ENCODE measurements at regions not wholly inside any gene's neighbourhood (a gene's known extent, or its start where the extent isn't known, plus 50 kb on each side); places are given as distances from the start of the nearest gene placed in this dataset.

DNA sequence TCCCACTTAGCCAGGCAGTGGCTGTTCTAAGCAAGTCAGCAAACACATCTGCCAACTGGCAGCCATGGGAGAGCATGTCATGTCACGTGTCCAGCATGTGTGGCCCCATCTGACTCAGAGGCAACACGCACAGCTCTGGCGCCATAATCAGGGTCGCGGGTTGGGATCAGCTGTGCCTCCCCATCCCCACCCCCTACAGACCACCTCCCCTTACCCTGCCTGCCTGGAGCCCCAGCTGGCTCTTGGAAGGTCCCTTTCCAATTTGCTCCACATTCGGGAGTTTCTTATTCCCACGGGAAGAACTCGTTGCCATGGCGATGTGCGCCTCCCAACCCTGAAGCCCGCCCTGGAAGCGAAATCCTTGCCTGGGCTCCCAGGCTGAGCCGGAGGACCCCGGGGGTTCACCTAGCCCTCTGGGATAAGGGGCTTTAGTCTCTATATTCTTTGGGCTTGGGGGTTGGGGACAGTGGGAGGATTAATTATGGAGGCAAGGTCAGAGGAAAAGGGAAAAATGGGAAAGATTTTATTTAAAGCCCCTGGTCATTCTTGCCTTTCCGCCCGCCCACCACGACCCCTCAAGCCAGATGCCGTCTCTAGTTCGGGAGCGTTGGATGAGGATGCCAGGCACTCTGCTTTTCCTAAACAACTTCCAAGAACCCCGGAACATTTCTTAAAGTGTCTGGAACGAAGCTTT lies 283.7 kb downstream of the ZEB1 start:
- POLR2A ChIA-PET: no interaction called here

DNA sequence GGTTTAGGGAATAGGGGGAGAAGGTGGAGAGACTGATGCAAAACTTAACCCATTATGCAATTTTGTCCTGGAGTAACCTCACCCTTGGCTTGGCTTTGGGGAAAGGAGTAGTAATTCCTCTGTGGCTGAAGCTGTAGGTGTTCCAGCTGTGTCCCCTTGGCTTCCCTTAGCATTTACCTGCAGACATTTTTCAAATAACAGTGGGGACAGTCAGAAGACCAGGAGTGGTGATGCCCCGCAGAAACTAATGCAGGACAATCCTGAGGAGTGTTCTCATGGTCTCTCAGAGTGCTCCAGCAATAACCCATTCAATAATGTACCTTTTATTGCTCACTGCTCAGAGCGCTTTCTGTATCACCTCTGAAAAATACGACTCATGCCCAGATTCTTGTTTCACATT lies 282.1 kb downstream of the ZEB1 start:
- ChIA-PET POLR2A (no interaction called here), CTCF (no interaction called here)
- DNase-seq (ENCODE audit: low read depth, low spot score): no peak
- H3K9me3 ChIP-seq (ENCODE audit: control insufficient read depth, insufficient read depth, low read length): no peaks in the 10 kb centered on the region; the same call in 1 of the 2 replicates
- no peak overlapping the region for H3K27ac ChIP-seq (ENCODE audit: low read depth, low read length)
- TF ChIP-seq, protein P1, sequence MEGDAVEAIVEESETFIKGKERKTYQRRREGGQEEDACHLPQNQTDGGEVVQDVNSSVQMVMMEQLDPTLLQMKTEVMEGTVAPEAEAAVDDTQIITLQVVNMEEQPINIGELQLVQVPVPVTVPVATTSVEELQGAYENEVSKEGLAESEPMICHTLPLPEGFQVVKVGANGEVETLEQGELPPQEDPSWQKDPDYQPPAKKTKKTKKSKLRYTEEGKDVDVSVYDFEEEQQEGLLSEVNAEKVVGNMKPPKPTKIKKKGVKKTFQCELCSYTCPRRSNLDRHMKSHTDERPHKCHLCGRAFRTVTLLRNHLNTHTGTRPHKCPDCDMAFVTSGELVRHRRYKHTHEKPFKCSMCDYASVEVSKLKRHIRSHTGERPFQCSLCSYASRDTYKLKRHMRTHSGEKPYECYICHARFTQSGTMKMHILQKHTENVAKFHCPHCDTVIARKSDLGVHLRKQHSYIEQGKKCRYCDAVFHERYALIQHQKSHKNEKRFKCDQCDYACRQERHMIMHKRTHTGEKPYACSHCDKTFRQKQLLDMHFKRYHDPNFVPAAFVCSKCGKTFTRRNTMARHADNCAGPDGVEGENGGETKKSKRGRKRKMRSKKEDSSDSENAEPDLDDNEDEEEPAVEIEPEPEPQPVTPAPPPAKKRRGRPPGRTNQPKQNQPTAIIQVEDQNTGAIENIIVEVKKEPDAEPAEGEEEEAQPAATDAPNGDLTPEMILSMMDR (IDR thresholded peaks at IDR 0.05; ENCODE audit: low read depth, low read length): no peak
- no peaks in the 10 kb centered on the region for H3K27me3 ChIP-seq (ENCODE audit: control insufficient read depth, insufficient read depth, low read length)
- no peak overlapping the region for H3K4me3 ChIP-seq (ENCODE audit: low read depth, low read length)

More for the DNA sequence above, 283.7 kb downstream of the ZEB1 start:
- CTCF ChIA-PET: interaction anchor here (0.6 kb wide), 1 partner anchor 834 kb away, joined by 4 read pairs; no protein-coding TSS in a partner anchor
- H3K27ac ChIP-seq (ENCODE audit: low read depth, low read length): peak overlapping the region; percentile 47
- H3K9me3 ChIP-seq (ENCODE audit: control insufficient read depth, insufficient read depth, low read length): no peaks in the 10 kb centered on the region; the same call in 1 of the 2 replicates
- no peak for DNase-seq (ENCODE audit: low read depth, low spot score)
- H3K4me3 ChIP-seq (ENCODE audit: low read depth, low read length): peak overlapping the region; percentile 72
- no peaks in the 10 kb centered on the region for H3K27me3 ChIP-seq (ENCODE audit: control insufficient read depth, insufficient read depth, low read length)
- TF ChIP-seq, protein P1 (IDR thresholded peaks at IDR 0.05; ENCODE audit: low read depth, low read length): no peak

DNA sequence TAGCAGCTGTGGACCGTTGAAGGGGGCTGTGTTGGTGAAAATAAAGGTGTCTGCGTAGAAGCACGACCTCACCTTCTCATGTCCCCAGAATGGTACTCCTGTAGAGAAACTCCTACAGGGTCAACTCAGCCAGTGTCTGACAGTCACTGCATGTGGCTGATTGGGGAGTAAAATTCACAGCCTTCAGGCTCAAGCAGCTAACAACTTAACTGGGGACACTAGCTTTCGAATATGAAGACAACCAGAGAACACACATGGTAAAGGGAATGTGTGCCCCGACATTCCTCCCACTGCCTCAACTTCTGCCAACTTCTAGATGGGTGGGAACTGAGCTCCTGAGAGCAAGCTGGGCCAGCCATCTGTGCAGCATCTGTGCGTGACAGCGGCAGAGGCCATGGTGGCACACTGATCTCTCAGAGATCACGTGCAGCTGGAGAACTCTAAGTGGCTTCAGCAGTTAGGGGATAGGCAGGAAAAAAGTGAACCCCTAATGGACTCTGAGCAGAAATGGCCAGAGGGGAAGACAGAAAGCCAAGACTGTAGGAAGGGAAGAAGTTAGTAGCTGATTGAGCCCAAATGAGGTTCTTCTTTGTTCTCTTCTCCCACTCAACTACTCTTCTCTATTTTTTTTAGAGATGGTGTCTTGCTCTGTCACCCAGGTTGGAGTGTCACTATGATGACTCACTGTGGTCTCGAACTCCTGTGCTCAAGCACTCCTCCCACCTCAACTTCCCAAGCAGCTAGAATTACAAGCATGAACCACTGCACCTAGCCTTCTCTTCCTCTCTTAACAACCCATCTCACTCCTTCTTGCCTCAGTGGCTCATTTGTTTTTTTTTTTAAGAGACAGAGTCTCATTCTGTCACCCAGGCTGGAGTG lies 280.8 kb downstream of the ZEB1 start:
- ChIA-PET POLR2A (no interaction called here), CTCF (no interaction called here)
- no peaks in the 10 kb centered on the region for H3K27me3 ChIP-seq (ENCODE audit: control insufficient read depth, insufficient read depth, low read length)
- no peak overlapping the region for H3K4me3 ChIP-seq (ENCODE audit: low read depth, low read length)
- no peaks in the 10 kb centered on the region; the same call in 1 of the 2 replicates for H3K9me3 ChIP-seq (ENCODE audit: control insufficient read depth, insufficient read depth, low read length)
- no peak for DNase-seq (ENCODE audit: low read depth, low spot score)
- no peak overlapping the region for H3K27ac ChIP-seq (ENCODE audit: low read depth, low read length)
- TF ChIP-seq, protein P1 (IDR thresholded peaks at IDR 0.05; ENCODE audit: low read depth, low read length): no peak

DNA sequence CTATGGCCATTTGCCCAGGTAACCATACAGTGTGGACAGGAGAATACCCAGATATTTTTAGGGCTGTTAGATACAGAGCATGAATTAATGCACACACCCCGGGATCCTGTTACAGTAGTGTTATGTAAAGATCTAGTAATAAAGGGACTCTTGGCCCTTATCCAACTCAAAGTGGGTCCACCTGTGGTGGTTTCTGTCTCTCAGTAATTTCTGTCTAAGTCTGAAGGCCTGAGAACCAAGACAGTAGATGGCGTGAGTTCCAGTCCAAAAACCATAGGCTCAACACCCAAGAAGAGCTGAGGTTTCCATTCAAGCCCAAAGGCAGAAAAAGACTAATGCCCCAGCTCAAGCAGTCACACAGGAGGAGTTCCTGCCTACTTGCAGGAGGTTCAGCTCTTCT lies 277.7 kb downstream of the ZEB1 start:
- DNase-seq (ENCODE audit: low read depth, low spot score): no peak
- POLR2A ChIA-PET: no interaction called here
- Histone ChIP-seq H3K9me3 (ENCODE audit: control insufficient read depth, insufficient read depth, low read length) (no peaks in the 10 kb centered on the region), H3K4me3 (ENCODE audit: low read depth, low read length) (no peak overlapping the region), H3K27me3 (ENCODE audit: control insufficient read depth, insufficient read depth, low read length) (no peaks in the 10 kb centered on the region), H3K27ac (ENCODE audit: low read depth, low read length) (no peak overlapping the region)
- CTCF ChIA-PET: interaction anchor here (0.6 kb wide), 1 partner anchor 191 kb away, joined by 3 read pairs; no protein-coding TSS in a partner anchor
- TF ChIP-seq, protein P1 (IDR thresholded peaks at IDR 0.05; ENCODE audit: low read depth, low read length): no peak

DNA sequence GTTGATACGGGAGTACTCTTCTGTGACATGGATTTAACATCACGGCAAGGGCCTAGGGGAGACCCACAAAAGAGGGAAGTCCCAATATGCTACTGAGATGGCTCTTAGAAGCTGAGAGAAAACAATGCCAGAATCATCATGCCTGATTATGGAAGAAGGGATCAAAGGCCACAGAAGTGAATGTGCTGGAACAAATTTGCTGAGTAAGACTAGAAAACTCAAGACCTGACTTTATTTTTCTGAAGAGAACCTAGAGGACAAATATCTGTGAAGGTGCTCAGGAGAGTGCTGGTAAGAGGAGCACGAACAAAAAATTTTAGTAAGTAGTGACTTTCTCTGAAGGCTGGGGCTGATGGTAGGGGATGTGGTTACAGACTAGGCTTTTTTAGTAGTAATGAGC lies 277.0 kb downstream of the ZEB1 start:
- TF ChIP-seq, protein P1 (IDR thresholded peaks at IDR 0.05; ENCODE audit: low read depth, low read length): no peak
- no peak for DNase-seq (ENCODE audit: low read depth, low spot score)
- ChIA-PET CTCF (no interaction called here), POLR2A (no interaction called here)
- H3K27me3 ChIP-seq (ENCODE audit: control insufficient read depth, insufficient read depth, low read length): no peaks in the 10 kb centered on the region
- no peak overlapping the region for H3K4me3 ChIP-seq (ENCODE audit: low read depth, low read length)
- H3K27ac ChIP-seq (ENCODE audit: low read depth, low read length): no peak overlapping the region
- no peaks in the 10 kb centered on the region for H3K9me3 ChIP-seq (ENCODE audit: control insufficient read depth, insufficient read depth, low read length)
